EH (cell line): ENCODE measurements at regions not wholly inside any gene's neighbourhood (a gene's known extent, or its start where the extent isn't known, plus 50 kb on each side); places are given as distances from the start of the nearest gene placed in this dataset.
A peak's percentile ranks its signal among the peaks of the same experiment; 100 is the strongest.

Source experiments
- DNase-seq: peaks from one replicate; pipeline ENCODE4 v3.0.0-alpha.2; 2015; ENCODE audit warnings: low read depth

GRCh38 chr14:103207388-103208072 lies 84.3 kb downstream of the TNFAIP2 start:
- peak; percentile 38 for DNase-seq

DNA sequence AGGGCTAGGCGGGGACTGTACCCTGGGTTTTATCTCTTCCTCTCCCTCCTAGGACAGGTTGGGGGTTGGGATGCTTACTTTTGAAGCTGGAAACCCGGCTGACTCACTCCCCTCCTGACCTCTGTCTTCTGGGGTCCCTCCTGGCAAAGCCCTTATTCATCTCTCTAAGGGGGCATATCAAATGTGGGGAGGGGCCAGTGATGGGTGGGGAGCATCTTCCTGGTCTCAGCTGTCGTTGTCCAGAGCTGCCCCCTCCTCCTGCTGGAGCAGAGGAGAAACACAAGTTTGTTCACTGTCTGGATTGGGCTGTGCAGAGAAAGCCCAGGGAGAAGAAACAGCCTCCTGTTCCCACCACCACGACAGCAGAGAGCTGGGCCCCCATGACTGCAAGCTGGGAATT lies 85.8 kb downstream of the TNFAIP2 start:
- DNase-seq, result no peak

DNA sequence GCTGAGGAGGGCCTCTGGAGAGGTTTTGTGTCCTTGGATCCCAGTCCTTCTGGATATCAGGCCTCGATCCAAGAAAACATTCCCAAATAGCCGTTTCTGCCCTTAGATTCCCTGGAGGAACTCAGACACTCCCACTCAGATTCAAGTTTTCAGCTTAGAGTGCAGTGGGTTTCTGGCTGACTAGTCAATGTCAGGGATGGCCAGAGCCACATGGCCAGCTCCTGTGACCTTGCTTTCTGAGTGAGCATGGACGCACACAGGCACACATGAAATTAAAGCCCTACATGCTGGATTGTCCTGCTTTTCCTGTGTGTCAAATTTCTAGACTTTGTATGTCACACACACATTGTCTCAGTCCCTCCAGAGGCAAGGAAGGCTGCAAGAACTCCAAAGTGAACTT lies 86.2 kb downstream of the TNFAIP2 start:
- no peak for DNase-seq

- DNase-seq, result no peak
These were observed 90.1 kb downstream of the TNFAIP2 start for GRCh38 chr14:103213331-103213730.

- DNase-seq, result no peak
These were observed 91.2 kb downstream of the TNFAIP2 start for GRCh38 chr14:103214461-103214958.

DNA sequence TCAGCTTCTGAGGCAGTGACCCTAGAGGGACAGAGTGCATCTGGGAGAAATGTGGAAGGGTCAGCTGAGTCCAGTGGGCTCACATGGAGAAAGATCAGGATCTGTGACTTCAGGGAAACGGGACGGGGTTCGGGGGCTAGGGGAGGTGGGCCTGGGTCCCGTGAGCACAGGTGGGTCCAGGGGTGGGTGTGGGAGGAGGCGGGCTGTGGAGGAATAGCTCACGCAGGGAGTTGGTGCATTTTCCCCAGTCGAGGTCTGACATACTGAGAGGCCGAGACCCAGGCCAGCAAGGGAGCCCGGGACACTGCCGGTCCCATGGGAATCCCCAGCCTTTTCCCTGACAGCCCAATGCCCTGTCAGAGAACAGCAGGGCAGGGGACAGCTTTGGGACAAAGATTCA lies 93.1 kb downstream of the TNFAIP2 start:
- DNase-seq, result no peak

DNA sequence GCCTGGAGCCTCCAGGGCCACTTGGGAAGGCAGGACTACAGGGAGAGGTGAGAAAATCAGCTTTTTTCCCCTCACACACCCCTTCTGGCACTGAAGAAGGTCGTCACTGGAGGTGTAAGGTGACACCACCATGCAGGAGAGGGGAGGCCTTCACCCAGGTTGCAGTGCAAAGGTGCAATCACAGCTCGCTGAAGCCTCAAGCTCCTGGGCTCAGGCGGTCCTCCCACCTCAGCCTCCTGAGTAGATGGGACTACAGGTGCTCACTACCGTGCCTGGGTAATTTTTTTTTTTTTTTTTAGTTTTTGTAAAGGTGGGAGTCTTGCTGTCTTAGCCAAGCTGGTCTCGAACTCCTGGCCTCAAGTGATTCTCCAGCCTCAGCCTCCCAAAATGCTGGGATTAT lies 93.6 kb downstream of the TNFAIP2 start:
- no peak for DNase-seq

GRCh38 chr14:103217538-103217937 lies 94.3 kb downstream of the TNFAIP2 start:
- no peak for DNase-seq

DNA sequence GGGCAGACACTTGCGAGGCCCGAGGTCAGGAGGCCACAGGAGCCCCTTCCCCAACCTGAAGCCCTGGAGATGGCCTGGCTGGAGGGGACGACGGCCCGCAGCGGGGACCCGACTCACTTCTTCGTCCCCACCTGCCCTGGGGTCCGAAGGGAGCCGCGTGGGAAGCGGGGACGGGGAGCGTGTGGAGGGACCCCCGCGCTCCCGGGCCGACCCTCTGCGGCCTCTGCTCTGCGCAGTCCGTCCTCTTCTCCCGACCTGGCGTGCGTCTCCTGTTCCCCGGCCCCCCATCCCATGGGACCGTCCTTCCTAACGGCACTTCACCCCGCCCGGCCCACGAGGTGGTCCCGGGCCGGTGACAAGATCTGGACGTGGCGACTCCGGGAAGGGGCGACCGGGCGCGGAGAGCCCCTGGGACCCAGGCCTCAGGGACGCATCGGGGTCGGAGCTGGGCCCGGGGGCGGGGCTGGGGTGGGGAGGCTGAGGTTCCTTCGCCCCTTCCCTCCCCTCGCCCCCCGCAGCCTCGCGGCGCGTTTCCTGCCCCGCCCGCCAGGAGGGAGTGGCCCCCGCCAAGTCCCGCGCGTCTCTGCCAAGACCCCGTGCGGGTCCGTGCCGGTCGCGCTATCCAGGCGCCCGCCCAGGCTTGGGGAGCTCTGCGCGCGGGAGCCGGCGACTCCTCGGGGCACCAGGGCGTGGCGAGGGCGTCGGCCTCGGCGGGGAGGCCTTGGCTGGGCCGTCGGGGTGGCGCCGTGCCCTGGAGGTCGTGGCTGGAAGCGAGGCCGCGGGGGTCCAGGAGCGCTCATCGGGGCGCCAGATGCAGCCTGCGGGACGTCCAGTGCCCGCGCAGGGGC lies 97.1 kb downstream of the TNFAIP2 start:
- DNase-seq, result no peak

GRCh38 chr14:103220982-103221641 lies 97.9 kb downstream of the TNFAIP2 start:
- DNase-seq, result no peak

- DNase-seq, result no peak
These were observed 98.6 kb downstream of the TNFAIP2 start for GRCh38 chr14:103221781-103222358.

- no peak for DNase-seq
These were observed 100.6 kb downstream of the TNFAIP2 start for GRCh38 chr14:103223818-103224352.

- DNase-seq, result no peak
These were observed 101.8 kb downstream of the TNFAIP2 start for GRCh38 chr14:103225062-103225461.

GRCh38 chr14:103225476-103225875 lies 102.2 kb downstream of the TNFAIP2 start:
- no peak for DNase-seq

- DNase-seq, result no peak
These were observed 104.0 kb downstream of the TNFAIP2 start for GRCh38 chr14:103227094-103227768.

GRCh38 chr14:103228076-103228806 lies 105.0 kb downstream of the TNFAIP2 start:
- DNase-seq, result no peak

DNA sequence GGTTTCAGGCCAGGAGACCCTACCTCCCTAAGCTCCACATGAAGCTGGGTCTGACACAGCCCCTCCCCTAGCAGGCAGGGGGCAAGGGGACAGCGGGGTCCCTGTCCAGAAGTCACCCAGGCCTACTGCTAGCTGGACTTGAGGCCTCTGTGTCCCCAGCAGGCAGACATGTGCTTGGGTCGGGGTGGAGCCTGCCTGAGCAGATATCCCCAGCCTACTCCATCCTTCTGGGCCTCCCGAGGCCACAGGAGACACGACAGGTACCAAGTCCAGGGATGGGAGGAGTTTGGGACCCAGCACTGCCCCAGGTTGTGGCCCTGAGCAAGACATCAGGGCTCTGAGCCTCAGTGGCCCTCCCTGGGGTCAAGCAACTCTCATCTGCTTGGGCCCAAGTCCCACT lies 105.2 kb upstream of the EIF5 start:
- DNase-seq, result no peak

GRCh38 chr14:103230021-103230420 lies 104.0 kb upstream of the EIF5 start:
- no peak for DNase-seq

DNA sequence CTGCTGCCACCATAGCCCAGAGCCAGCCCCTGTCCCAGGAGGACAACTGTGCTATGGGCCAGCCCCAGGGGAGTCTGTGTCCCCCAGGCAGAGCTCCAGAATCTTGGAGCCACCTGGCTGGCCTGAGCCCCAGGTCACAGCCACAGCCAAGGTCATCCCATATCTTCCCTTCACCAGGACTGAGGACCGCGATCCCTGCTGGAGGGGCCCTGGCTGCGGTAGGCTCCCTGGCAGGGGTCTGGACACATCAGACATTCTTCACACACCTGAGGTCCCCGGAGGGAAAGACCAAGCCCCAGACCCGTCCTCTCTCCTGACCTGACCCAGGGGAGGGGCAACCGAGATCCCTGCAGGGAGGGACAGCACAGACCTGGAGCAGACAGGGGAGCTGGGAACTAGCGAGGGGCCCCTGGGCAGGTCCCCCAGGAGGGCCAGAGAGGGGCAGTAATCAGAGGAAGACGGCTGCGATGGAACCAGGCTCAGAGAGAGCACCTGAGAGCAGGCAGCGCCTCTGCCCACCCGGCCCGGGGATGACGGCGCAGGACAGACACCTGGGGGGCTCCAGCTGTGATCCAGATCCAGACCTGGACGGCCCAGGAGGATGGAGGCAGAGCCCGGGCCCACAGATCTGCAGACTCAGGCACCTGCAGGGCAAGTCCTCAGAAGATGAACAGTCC lies 103.2 kb upstream of the EIF5 start:
- no peak for DNase-seq

DNA sequence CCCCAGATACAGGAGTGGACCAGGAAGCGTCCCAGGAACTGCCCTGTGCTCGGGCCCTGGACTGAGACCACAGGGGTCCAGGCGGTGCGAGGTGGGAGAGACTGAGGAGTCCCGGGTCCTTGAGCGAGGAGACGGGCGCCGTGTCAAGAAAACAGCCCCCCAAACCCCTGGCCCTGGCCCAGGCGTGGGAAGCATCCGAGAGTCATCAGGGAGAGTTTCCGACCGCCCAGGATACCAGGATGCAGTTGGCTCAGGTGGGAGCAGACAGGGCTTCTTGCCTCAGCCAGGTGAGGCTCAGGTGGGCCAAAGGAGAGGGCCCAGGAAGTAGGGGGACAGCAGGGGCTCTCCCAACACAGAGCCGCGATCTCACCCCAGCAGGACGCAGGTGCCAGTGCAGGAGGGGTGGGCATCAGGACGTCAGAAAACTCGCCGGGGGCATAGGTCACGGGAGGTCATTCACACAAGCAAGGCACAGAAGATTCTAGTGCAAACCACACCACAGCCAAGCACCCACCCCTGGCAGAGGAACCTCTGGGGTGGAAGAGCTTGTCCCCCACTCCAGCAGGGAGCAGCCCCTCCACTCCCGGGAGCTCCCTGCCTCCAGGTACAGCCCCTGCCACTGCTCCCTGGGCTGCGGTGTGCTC lies 102.5 kb upstream of the EIF5 start:
- DNase-seq, result no peak
